HFFc6 (cell line): ENCODE measurements at regions not wholly inside any gene's neighbourhood (a gene's known extent, or its start where the extent isn't known, plus 50 kb on each side); places are given as distances from the start of the nearest gene placed in this dataset.

Experiments
- DNase-seq: peaks from one replicate; pipeline ENCODE4 v3.0.0-alpha.2; 2018
- H3K27ac Mint-ChIP-seq: 2 replicates; pipeline ENCODE4 v1.8.0; 2020; ENCODE audit warnings: mild to moderate bottlenecking, mixed read lengths
- H3K27me3 Mint-ChIP-seq: 2 replicates; pipeline ENCODE4 v1.8.0; 2021; ENCODE audit warnings: mild to moderate bottlenecking, moderate library complexity, mixed read lengths; ENCODE audit not compliant: insufficient read depth
- H3K36me3 Mint-ChIP-seq: 2 replicates; pipeline ENCODE4 v1.8.0; 2021; ENCODE audit warnings: low read depth, mixed read lengths
- H3K4me1 Mint-ChIP-seq: 2 replicates; pipeline ENCODE4 v1.8.0; 2020; ENCODE audit warnings: low read depth, mixed read lengths
- H3K4me3 Mint-ChIP-seq: 2 replicates; pipeline ENCODE4 v1.8.0; 2020; ENCODE audit warnings: mild to moderate bottlenecking, moderate library complexity, mixed read lengths
- H3K9me3 Mint-ChIP-seq: 2 replicates; pipeline ENCODE4 v1.8.0; 2020; ENCODE audit warnings: mild to moderate bottlenecking, mixed read lengths
- CTCF ChIP-seq: fragments of 200-600 bp; sonication (generic); IDR thresholded peaks from 2 replicates; pipeline ENCODE4 v1.5.0; 2021; ENCODE audit warnings: antibody characterized with exemption, mild to moderate bottlenecking

DNA sequence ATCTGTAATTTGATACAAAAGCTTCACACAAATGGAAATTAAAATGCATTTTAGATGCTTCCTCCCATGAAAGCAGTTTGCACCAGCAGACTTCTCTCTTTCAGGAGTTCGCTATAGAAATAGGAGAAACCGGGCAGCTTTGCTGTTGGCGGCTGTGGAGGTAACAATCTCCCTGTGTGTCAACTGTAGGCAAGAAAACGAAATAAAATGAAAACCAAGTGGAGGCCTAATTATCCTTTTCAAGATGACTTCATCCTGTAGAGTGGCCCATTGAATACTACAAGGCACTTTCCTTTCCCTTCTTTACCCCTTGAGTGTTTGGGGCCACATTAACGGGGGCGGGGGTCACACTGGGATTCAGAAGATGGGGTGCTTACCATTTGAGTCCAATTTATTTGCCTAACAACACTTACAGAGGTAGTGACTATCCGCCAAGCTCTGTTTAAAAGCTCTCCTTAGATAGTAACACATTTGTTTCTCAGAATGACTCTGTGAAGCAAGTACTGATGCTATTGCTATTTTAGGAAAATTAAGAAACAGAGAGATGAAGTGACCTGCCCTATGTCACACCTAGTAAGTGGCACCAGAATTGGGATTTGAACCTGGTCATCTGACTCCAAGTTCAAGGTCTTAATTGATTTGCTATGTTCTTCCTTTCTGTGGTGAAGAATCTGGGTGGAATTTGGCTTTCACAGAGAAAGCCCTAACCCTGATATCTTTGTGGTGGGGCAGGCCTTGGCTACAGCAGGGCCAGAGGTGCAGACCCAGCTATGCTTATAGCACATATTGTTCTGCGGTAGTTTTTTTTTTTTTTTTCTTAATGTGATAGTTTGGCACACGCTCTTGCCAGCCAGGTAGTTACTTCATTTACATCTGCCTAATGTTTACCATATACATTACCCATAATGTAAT lies 125.5 kb upstream of the MPHOSPH6 start:
- no peaks in the 10 kb centered on the region for H3K36me3 Mint-ChIP-seq
- H3K4me3 Mint-ChIP-seq: no peak overlapping the region
- H3K27ac Mint-ChIP-seq: no peak overlapping the region
- H3K9me3 Mint-ChIP-seq: peaks cover 13% of the 10 kb centered on the region
- no peak for TF ChIP-seq CTCF
- H3K27me3 Mint-ChIP-seq: no peaks in the 10 kb centered on the region; the same call in 1 of the 2 replicates
- no peaks in the 10 kb centered on the region for H3K4me1 Mint-ChIP-seq
- no peak for DNase-seq

DNA sequence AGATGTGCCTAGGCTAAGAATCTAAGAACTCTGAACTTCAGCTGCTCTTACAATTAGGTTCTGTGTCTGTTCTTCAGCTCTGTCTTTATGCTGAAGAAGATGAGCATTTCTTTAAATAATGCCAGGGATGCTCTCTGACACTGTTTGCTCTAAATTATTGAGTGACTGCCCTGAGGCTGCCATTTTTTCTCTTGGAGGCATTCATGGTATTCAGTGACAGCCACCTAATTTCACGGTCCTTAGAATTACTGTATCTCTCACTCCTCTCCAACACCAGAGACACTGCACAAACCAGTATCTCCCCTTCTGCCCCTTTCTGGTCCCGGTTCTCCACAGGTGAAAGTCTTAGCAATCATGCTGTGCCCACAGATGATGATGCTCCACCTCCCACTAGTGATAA lies 123.6 kb upstream of the MPHOSPH6 start:
- peaks cover 24% of the 10 kb centered on the region for H3K9me3 Mint-ChIP-seq
- no peaks in the 10 kb centered on the region for H3K4me1 Mint-ChIP-seq
- no peak for DNase-seq
- no peaks in the 10 kb centered on the region; the same call in 1 of the 2 replicates for H3K27me3 Mint-ChIP-seq
- no peak for TF ChIP-seq CTCF
- H3K36me3 Mint-ChIP-seq: no peaks in the 10 kb centered on the region
- no peak overlapping the region for H3K4me3 Mint-ChIP-seq
- no peak overlapping the region for H3K27ac Mint-ChIP-seq

DNA sequence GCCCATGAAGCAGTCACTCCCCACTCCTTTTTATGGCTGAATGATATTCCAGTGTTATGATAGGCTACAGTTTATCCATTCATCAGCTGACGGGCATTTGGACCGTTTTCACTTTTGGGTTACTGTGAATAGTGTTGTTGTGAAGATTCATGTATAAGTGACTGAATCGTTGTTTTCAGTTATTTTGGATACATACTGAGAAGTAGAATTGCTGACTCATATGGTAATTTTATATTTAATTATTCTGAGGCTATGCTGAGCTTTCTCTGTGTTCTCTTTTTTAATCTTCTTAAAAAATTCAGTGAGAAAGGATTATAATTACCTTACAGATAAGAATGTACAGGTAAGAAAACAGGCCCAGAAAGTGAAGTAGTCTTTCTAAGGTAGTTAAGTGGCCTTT lies 117.9 kb upstream of the MPHOSPH6 start:
- TF ChIP-seq CTCF: no peak
- no peak overlapping the region for H3K4me3 Mint-ChIP-seq
- no peak overlapping the region for H3K27ac Mint-ChIP-seq
- no peaks in the 10 kb centered on the region for H3K4me1 Mint-ChIP-seq
- no peaks in the 10 kb centered on the region for H3K36me3 Mint-ChIP-seq
- no peak for DNase-seq
- peaks cover 21% of the 10 kb centered on the region; the same call in 1 of the 2 replicates for H3K9me3 Mint-ChIP-seq
- H3K27me3 Mint-ChIP-seq: peaks cover under 1% of the 10 kb centered on the region; the same call in 1 of the 2 replicates

- Mint-ChIP-seq H3K27ac (no peak overlapping the region), H3K27me3 (peaks cover 1% of the 10 kb centered on the region), H3K4me1 (no peaks in the 10 kb centered on the region), H3K36me3 (no peaks in the 10 kb centered on the region), H3K9me3 (peaks cover 14% of the 10 kb centered on the region), H3K4me3 (no peak overlapping the region)
- DNase-seq: no peak
- no peak for TF ChIP-seq CTCF
Measured at GRCh38 chr16:82282662-82283061, 112.6 kb upstream of the MPHOSPH6 start.

DNA sequence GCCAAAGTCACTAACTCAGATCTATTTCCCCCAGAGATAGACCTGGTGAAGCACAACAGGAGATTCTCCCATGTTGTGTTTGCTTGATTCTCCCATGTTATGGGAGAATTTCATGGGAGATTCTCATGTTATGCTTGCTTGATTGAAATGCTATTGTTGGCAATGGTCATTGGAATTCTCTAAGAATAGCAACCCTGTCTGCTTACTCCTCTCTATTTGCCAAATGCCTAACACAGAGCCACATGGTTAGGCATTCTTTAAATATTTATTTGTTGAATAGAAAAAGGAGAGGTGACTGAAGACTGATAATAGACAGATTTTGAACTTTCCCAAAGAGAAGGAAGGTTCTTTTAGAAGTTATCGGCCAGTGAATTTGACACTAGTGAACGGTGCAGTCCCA lies 111.5 kb upstream of the MPHOSPH6 start:
- H3K27me3 Mint-ChIP-seq: peaks cover 1% of the 10 kb centered on the region
- DNase-seq: no peak
- H3K27ac Mint-ChIP-seq: no peak overlapping the region
- no peaks in the 10 kb centered on the region for H3K36me3 Mint-ChIP-seq
- no peaks in the 10 kb centered on the region for H3K4me1 Mint-ChIP-seq
- no peak overlapping the region for H3K4me3 Mint-ChIP-seq
- peaks cover 10% of the 10 kb centered on the region for H3K9me3 Mint-ChIP-seq
- no peak for TF ChIP-seq CTCF
